HG02938 (cell line): ENCODE measurements at regions not wholly inside any gene's neighbourhood (a gene's known extent, or its start where the extent isn't known, plus 50 kb on each side); places are given as distances from the start of the nearest gene placed in this dataset.

Source experiments
- ATAC-seq: cut with Tn5 transposase; IDR thresholded peaks from one replicate; pipeline ENCODE4 v1.9.1; 2021; ENCODE audit warnings: mild to moderate bottlenecking, moderate library complexity; ENCODE audit not compliant: unreplicated experiment

DNA sequence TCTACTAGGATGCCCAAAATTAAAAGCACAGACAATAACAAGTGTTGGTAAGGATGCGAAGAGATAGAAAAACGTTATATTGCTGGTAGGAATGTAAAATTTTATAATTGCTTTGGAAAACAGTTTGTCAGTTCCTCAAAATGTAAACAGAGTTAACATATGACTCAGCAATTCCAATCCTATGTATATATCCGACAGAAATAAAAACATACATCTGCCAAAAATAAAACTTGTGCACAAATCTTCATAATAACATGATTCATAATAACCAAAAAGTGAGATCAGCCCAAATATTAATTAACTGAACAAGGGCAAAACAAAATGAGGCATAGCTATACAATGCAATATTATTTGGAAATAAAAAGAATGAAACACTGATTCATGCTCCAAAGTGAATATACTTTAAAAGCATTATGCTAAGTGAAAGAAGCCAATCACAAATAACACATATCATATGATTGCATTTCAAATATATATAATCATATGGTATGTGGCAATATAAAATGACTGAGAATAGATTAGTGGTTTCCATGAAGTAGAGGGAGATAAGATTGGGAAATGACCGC lies 609.3 kb downstream of the IGSF11 start:
- no peak for ATAC-seq

DNA sequence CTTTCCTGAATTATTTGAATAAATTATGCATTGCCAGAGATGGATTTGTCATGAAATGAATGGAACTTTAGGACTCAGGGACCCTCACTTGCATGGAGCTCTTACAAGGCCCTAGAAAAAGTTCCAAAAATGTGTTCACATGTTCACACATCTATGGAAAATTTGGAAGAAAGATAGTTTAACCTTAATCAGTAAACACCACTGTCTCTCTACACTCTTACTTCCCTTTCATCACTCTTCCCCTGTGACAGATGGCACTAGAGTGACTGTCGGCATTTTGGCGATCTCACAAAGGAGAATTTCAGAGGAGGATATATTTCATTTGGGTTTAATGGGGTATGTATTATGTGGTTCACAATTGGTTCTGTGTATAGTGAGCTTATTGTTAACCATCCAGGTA lies 600.8 kb downstream of the IGSF11 start:
- ATAC-seq = no peak

DNA sequence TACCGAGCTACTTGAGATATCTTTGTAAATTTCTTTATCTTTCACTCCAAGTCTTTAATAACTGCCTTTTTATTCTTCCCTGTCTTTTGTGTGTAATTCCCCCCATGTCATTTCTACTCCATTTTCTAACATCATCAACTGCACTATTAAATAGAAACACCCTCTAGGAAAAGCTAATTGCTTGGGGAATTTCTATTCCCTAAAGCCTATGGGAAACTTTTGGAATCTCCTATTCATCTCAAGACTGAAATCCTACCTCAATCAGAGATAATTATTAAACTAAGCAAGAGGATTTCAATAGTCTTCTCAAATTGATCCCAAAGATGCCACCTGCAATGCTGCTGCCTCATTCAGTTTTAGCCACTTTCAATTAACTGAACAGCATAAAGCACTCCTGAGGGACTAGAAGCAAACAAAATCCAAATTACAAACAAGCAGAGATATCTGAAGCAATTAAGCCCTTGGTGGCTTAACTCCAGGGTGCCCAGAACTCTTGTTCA lies 598.7 kb downstream of the IGSF11 start:
- no peak for ATAC-seq

- no peak for ATAC-seq
Measured at GRCh38 chr3:118436697-118437262, 597.9 kb downstream of the IGSF11 start.

- no peak for ATAC-seq
Measured at GRCh38 chr3:118445036-118445435, 589.6 kb downstream of the IGSF11 start.

DNA sequence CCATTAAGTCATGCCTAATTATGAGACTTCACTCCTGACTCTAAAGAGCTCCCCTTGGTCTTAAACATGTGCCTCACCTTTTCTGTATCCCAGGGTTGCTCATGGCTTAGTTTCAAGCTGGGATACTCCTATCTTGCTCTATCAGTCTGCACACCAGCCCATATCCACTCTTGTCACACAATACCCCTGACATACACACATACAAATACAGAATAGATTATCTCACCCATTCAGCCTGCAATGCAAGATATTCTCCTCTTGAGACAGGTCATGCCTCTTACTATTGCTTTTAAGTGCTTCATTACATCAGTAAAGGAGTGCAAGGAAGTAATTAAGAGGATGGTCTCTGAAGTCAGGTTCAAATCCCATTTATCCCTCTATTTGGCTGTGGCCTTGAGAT lies 587.3 kb downstream of the IGSF11 start:
- no peak for ATAC-seq

- no peak for ATAC-seq
Measured at GRCh38 chr3:118466795-118467330, 567.8 kb downstream of the IGSF11 start.

DNA sequence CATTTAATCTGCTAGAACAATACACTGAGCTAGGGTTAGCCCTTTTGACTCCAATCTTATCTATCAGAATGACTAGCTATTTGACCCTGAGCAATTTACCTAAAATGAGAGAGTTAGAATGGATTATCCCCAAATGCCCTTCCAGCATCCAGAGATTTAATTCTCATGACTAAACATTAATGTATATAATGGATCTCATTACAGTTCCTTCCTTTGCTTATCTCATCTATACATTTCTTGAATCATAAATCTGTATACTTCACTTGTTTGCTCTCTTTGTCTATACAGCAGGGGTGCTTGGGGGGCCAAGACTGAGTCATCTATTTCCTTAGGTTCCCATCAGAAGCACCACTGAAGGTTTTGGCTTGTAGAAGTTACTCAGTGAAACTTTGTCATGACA lies 565.8 kb downstream of the IGSF11 start:
- ATAC-seq = no peak

- peak; percentile 45 for ATAC-seq
Measured at GRCh38 chr3:118472586-118472985, 562.1 kb downstream of the IGSF11 start.

DNA sequence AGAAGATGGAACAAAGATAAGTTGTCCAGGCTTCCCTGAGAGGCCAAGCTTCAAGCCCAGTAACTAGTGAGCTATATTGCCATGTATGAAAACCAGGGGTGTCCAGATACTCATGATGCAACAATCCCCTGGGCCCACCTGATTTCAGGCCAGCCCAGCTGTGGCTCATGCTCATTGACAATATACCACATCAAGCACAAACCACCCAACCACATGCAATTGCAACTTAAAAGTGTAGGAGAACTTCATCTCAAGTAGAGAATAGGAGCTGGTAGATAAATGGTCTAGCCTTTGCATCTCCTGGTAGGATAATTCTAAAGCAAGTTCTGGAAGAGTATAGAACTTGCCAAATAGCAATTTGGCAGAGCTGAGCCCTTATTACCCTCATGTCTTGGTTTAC lies 561.3 kb downstream of the IGSF11 start:
- no peak for ATAC-seq

DNA sequence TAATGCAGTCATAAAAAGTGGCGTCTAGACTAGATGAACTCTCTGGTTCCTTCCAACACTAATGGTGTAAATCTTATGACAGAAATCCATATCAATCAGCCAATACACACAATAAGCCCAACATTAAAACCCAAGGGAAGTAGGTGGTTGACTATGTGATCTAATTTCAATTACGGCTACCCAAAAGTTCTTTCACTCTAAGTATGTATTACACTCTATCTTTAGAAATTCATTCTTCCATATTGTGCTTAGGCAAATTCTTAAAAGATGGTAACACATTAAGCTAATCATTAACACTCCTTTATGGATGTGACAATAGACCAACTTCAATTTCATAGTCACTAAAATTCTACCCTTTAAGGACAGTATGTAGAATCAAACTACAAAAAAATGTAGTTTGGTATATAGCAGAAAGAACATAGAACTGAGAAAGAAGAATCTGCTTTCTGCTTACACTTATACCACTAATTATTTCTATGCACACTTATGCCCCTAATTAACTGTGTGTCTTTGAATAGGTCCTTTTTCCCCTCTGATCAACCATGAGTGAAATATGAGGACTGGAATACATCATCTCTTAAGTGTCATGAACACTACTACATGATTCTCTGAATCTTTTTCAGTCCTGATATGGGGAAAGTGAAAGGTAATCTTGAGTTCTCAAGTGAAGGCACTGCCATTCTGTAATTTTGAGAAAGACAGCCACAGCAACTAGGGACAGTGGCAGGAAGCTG lies 557.6 kb downstream of the IGSF11 start:
- ATAC-seq = no peak

DNA sequence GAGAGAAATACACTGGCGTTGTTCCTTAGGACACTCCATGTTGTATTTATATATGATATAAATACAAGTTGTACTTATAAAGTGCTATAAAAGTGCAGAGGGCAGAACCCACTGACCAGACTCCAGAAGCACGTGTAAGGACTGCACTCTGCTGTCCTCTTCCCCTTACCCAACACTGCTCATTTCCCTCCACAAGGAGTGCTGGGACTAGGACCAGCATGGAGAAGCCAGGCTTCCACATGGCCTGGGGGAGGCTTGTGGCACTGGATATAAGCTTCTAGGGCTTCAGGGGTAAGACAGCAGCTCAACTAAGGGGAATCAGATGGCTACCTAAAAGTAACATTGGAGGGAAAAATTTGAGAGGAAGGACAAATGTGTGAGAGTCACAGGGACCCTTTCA lies 556.9 kb downstream of the IGSF11 start:
- no peak for ATAC-seq

GRCh38 chr3:118478706-118479276 lies 555.9 kb downstream of the IGSF11 start:
- ATAC-seq = no peak

DNA sequence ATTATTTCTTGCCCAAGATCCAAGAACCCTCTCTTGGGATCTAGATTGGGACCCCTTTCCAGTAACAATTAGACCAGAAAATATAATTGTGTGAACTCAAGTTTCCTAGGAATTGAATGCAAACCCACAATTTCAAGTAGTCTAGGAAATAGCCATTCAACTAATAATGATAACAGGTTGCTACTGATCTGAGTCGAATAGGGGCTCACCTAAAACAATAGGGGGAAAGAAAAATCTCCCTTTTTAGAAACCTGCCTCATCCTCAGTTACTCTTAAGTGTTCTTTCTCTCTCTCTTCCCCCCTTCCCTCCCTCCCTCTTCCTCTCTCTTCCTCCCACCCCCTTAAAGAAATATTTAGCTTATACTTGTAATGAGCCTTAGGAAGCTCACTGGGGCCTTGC lies 555.3 kb downstream of the IGSF11 start:
- no peak for ATAC-seq

- ATAC-seq = no peak
Measured at GRCh38 chr3:118480101-118480860, 554.4 kb downstream of the IGSF11 start.

DNA sequence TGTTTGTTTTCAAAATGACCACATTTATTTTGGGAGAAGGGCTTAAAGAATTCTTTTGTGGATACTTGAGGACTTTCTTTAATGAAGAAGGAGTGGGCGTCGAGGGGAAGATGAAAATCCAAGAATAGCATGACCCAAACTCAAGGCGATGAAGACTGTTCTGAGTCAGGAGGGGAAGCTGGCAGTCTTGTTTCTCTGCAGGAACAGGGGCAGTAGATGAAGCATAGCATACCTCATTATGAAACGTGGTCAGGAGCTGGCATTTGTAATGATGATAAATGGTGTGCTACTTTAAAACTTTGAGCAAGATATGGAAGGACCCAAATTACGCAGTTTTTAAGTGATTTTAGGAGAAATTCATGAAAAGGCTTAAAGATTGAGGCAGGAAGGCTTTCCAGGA lies 549.0 kb downstream of the IGSF11 start:
- no peak for ATAC-seq

GRCh38 chr3:118487734-118488133 lies 546.9 kb downstream of the IGSF11 start:
- ATAC-seq = no peak

DNA sequence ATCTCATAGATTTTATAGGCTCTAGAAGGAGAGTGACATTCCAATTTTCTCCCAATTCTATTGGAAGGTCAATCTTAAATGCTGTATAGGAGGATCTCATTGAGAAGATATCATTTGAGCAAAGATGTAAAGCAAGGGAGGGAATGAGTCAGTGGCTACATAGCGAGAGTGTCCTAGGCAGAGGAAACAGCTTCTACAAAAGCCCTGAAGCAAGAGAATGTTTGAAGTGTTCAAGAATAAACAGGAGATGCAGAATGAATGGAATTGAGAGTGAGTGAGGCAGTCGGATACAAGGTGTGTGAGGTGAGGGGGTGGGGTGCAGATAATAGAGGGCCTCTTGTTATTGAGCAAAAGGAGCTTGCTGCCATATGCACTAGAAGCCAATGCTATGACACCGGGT lies 545.9 kb downstream of the IGSF11 start:
- ATAC-seq = no peak

GRCh38 chr3:118495206-118495605 lies 539.4 kb downstream of the IGSF11 start:
- ATAC-seq = no peak

DNA sequence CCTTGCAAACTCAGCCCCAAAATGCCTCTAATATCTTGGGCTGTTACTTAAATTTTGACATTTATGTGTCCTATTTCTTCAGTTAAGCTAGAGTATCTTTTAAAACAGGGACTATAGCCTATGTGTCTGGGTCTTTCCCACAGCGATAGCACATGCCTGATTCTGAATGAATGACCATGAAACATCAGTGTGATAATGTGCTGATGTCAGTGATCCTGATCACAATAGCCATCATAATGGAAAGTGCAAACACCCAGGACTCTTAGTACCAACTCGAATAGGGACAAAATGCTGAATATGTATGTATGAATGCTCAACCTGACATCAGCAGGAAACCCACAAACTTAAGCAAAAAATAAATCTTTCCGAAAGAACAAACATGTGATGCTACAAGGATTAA lies 537.4 kb downstream of the IGSF11 start:
- no peak for ATAC-seq

DNA sequence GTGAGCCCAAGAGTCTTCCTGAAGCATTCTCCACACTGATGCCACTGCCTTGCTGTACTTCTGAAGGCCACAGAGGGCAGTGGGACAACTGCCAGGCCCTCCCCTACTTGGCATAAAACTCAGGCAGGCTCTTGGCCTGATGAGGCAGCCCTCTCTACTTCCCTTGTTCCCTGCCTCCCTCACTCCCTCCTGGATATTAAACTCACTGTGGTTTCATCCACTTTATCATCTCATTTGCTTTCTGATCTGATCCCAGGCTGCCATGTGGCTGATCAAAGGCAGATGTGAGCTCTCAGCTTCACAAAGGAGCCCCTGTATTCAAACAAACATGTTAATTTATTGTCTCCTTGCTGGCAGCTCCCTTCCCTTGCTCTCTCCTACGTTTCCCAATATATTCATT lies 533.5 kb downstream of the IGSF11 start:
- ATAC-seq = no peak
